Liver (tissue), 8 donors: ENCODE measurements at regions not wholly inside any gene's neighbourhood (a gene's known extent, or its start where the extent isn't known, plus 50 kb on each side); places are given as distances from the start of the nearest gene placed in this dataset.

Experiments
- DNase-seq: peaks from one replicate; pipeline ENCODE4 v3.0.0-alpha.2; 2017; ENCODE audit warnings: low spot score
- H3K27ac ChIP-seq, 2 donors: one replicate each; pipeline ENCODE4 v1.7.0; 2013; ENCODE audit warnings: inconsistent platforms in 2 of 2, low read length in 2 of 2, control low read depth in 1 of 2, low read depth in 1 of 2, mild to moderate bottlenecking in 1 of 2
- H3K27me3 ChIP-seq, 4 donors: one replicate each; pipeline versions ENCODE4 v1.6.1 to v1.7.0; 2013; ENCODE audit warnings: low read length in 3 of 4, inconsistent platforms in 1 of 4, mild to moderate bottlenecking in 1 of 4, moderate library complexity in 1 of 4; ENCODE audit not compliant: control insufficient read depth in 4 of 4, insufficient read depth in 4 of 4
- H3K36me3 ChIP-seq, 4 donors: one replicate each; pipeline versions ENCODE4 v1.6.1 to v1.7.0; 2013; ENCODE audit warnings: low read length in 3 of 4, mild to moderate bottlenecking in 3 of 4, low read depth in 1 of 4, moderate library complexity in 1 of 4; ENCODE audit not compliant: control insufficient read depth in 4 of 4, insufficient read depth in 3 of 4
- H3K4me1 ChIP-seq, 4 donors: one replicate each; pipeline versions ENCODE4 v1.6.1 to v1.7.0; 2013; ENCODE audit warnings: low read length in 3 of 4, mild to moderate bottlenecking in 3 of 4, moderate library complexity in 1 of 4; ENCODE audit not compliant: control insufficient read depth in 4 of 4, insufficient read depth in 4 of 4
- H3K4me3 ChIP-seq, 3 donors: one replicate each; pipeline versions ENCODE4 v1.6.1 to v1.7.0; 2013; ENCODE audit warnings: low read length in 3 of 3, control low read depth in 1 of 3, low read depth in 1 of 3, mild to moderate bottlenecking in 1 of 3
- H3K9ac ChIP-seq, 2 donors: one replicate each; pipeline ENCODE4 v1.7.0; 2013; ENCODE audit warnings: low read length in 2 of 2, mild to moderate bottlenecking in 2 of 2, moderate library complexity in 2 of 2, control low read depth in 1 of 2, low read depth in 1 of 2
- H3K9me3 ChIP-seq, 4 donors: one replicate each; pipeline versions ENCODE4 v1.6.1 to v1.7.0; 2013; ENCODE audit warnings: low read length in 3 of 4; ENCODE audit not compliant: control insufficient read depth in 4 of 4
- ATF3 ChIP-seq: IDR thresholded peaks from 2 replicates; pipeline ENCODE4 v1.6.1; 2016; ENCODE audit warnings: antibody characterized with exemption
- CTCF ChIP-seq: fragments of 150-350 bp; IDR thresholded peaks from 2 replicates; pipeline ENCODE4 v1.5.1; 2017; ENCODE audit warnings: improper control_type of control experiment, low read depth, low read length; ENCODE audit not compliant: missing input control
- EGR1 ChIP-seq, 2 donors: IDR thresholded peaks; 2 replicates each; pipeline ENCODE4 v1.6.1; 2016 to 2018; ENCODE audit warnings: antibody characterized with exemption in 2 of 2, low read depth in 2 of 2
- FOXA1 ChIP-seq: IDR thresholded peaks from 2 replicates; pipeline ENCODE4 v1.6.1; 2016; ENCODE audit warnings: antibody characterized with exemption
- FOXA2 ChIP-seq: IDR thresholded peaks from 2 replicates; pipeline ENCODE4 v1.6.1; 2016; ENCODE audit warnings: antibody characterized with exemption
- GABPA ChIP-seq, 2 donors: IDR thresholded peaks in 1 of 2; conservative IDR thresholded peaks in 1 of 2; 2 replicates each; pipeline ENCODE4 v1.6.1; 2016; ENCODE audit warnings: antibody characterized with exemption in 2 of 2, mild to moderate bottlenecking in 1 of 2, moderate library complexity in 1 of 2
- HNF4A ChIP-seq, 2 donors: conservative IDR thresholded peaks; 2 replicates each; pipeline ENCODE4 v1.6.1; 2016; ENCODE audit warnings: antibody characterized with exemption in 2 of 2, mild to moderate bottlenecking in 2 of 2
- HNF4G ChIP-seq: IDR thresholded peaks from 2 replicates; pipeline ENCODE4 v1.6.1; 2016; ENCODE audit warnings: antibody characterized with exemption
- JUND ChIP-seq, 2 donors: IDR thresholded peaks; 2 replicates each; pipeline ENCODE4 v1.6.1; 2016; ENCODE audit warnings: antibody characterized with exemption in 2 of 2
- MAX ChIP-seq: IDR thresholded peaks from 2 replicates; pipeline ENCODE4 v1.6.1; 2016; ENCODE audit warnings: antibody characterized with exemption
- RAD21 ChIP-seq, 2 donors: IDR thresholded peaks; 2 replicates each; pipeline ENCODE4 v1.6.1; 2016; ENCODE audit warnings: antibody characterized with exemption in 2 of 2, mild to moderate bottlenecking in 2 of 2
- RXRA ChIP-seq, 2 donors: IDR thresholded peaks; 2 replicates each; pipeline ENCODE4 v1.6.1; 2017 to 2018; ENCODE audit warnings: antibody characterized with exemption in 2 of 2, mild to moderate bottlenecking in 1 of 2
- SP1 ChIP-seq: IDR thresholded peaks from 2 replicates; pipeline ENCODE4 v1.6.1; 2018; ENCODE audit warnings: antibody characterized with exemption, mild to moderate bottlenecking
- TAF1 ChIP-seq: conservative IDR thresholded peaks from 2 replicates; pipeline ENCODE4 v1.6.1; 2016; ENCODE audit warnings: antibody characterized with exemption, mild to moderate bottlenecking
- YY1 ChIP-seq: IDR thresholded peaks from 2 replicates; pipeline ENCODE4 v1.6.1; 2016; ENCODE audit warnings: antibody characterized with exemption, mild to moderate bottlenecking
- ZBTB33 ChIP-seq: IDR thresholded peaks from 2 replicates; pipeline ENCODE4 v1.6.1; 2016; ENCODE audit warnings: antibody characterized with exemption
- WGBS: extraction: QIAGEN DNeasy Blood & Tissue Kit; methylation state at CpG from one replicate; pipeline ENCODE4 v1.1.7; 2013; 5-methylcytosine and 5-hydroxymethylcytosine counted together
- donor health status: healthy.
- donor health status: healthy.
- donor health status: healthy.
- donor health status: healthy.
- donor health status: healthy.

- no peaks in the 10 kb centered on the region for H3K27me3 ChIP-seq
- H3K9ac ChIP-seq: no peak overlapping the region
- H3K27ac ChIP-seq: no peak overlapping the region
- no peaks in the 10 kb centered on the region for H3K36me3 ChIP-seq
- H3K4me1 ChIP-seq: peaks cover 20 to 31% (median 24%) of the 10 kb centered on the region in 4 donors
- 85% methylated on average over 10 of the region's 10 CpGs for WGBS
- H3K9me3 ChIP-seq: peaks cover 0 to 3% (median 0%) of the 10 kb centered on the region in 4 donors
- H3K4me3 ChIP-seq: no peak overlapping the region
- TF ChIP-seq HNF4G (no peak), GABPA (IDR thresholded peaks at IDR 0.05 in 1 of 2, conservative IDR thresholded peaks at IDR 0.05 in 1 of 2) (no peak), RXRA (IDR thresholded peaks at IDR 0.05) (no peak), ATF3 (no peak)
- DNase-seq: no peak
Measured at GRCh38 chr11:69887841-69888427, 68.7 kb upstream of the FGF3 start.

GRCh38 chr11:69888483-69889181 lies 69.4 kb upstream of the FGF3 start:
- Histone ChIP-seq H3K4me3 (no peak overlapping the region), H3K27me3 (no peaks in the 10 kb centered on the region), H3K4me1 (peaks cover 20 to 36% (median 26%) of the 10 kb centered on the region in 4 donors), H3K27ac (no peak overlapping the region), H3K9me3 (no peaks in the 10 kb centered on the region), H3K9ac (no peak overlapping the region), H3K36me3 (no peaks in the 10 kb centered on the region)
- DNase-seq: peak; percentile 82
- TF ChIP-seq HNF4A (conservative IDR thresholded peaks at IDR 0.05) (no peak), MAX (no peak), TAF1 (no peak), RXRA (IDR thresholded peaks at IDR 0.05) (peak in 1 of 2 donors; percentile 18), FOXA2 (no peak), ATF3 (no peak), RAD21 (IDR thresholded peaks at IDR 0.05) (peak; percentile 82 to 92), CTCF (peak; percentile 88)
- WGBS: 25% methylated on average over 13 of the region's 13 CpGs

GRCh38 chr11:69889400-69890318 lies 70.4 kb upstream of the FGF3 start:
- TF ChIP-seq SP1 (no peak), EGR1 (IDR thresholded peaks at IDR 0.05; ENCODE audit: low read depth in 2 of 2) (no peak), TAF1 (no peak), HNF4A (conservative IDR thresholded peaks at IDR 0.05) (no peak), RXRA (IDR thresholded peaks at IDR 0.05) (no peak), ZBTB33 (no peak), MAX (no peak), GABPA (IDR thresholded peaks at IDR 0.05 in 1 of 2, conservative IDR thresholded peaks at IDR 0.05 in 1 of 2) (no peak), FOXA1 (no peak), CTCF (no peak), FOXA2 (no peak), HNF4G (no peak), YY1 (no peak), JUND (IDR thresholded peaks at IDR 0.05) (no peak)
- no peak overlapping the region for H3K9ac ChIP-seq
- peaks cover 20 to 36% (median 26%) of the 10 kb centered on the region in 4 donors for H3K4me1 ChIP-seq
- WGBS: 50% methylated on average over 27 of the region's 27 CpGs
- H3K4me3 ChIP-seq: no peak overlapping the region
- H3K36me3 ChIP-seq: no peaks in the 10 kb centered on the region
- no peaks in the 10 kb centered on the region for H3K27me3 ChIP-seq
- DNase-seq: no peak
- H3K27ac ChIP-seq: no peak overlapping the region
- H3K9me3 ChIP-seq: no peaks in the 10 kb centered on the region
